Activated CD4-positive, alpha-beta T cell treated with anti-CD3 and anti-CD28 coated beads, Interleukin-2, amount 10 ng/mL, durations not matched to agents 24 days and 14 days (primary cell): ENCODE measurements at regions not wholly inside any gene's neighbourhood (a gene's known extent, or its start where the extent isn't known, plus 50 kb on each side); places are given as distances from the start of the nearest gene placed in this dataset.

Source experiments
- DNase-seq: peaks from one replicate; pipeline ENCODE4 v3.0.0; 2022
- H3K27ac Mint-ChIP-seq: one replicate; pipeline ENCODE4 v1.8.0; 2022; ENCODE audit warnings: mild to moderate bottlenecking, mixed read lengths
- H3K27me3 Mint-ChIP-seq: one replicate; pipeline ENCODE4 v1.8.0; 2022; ENCODE audit warnings: mixed read lengths
- H3K36me3 Mint-ChIP-seq: one replicate; pipeline ENCODE4 v1.8.0; 2022; ENCODE audit warnings: low read depth, mild to moderate bottlenecking, mixed read lengths
- H3K4me1 Mint-ChIP-seq: one replicate; pipeline ENCODE4 v1.8.0; 2021; ENCODE audit warnings: mixed read lengths
- H3K4me3 Mint-ChIP-seq: one replicate; pipeline ENCODE4 v1.8.0; 2022; ENCODE audit warnings: mild to moderate bottlenecking, moderate library complexity, mixed read lengths
- H3K9me3 Mint-ChIP-seq: one replicate; pipeline ENCODE4 v1.8.0; 2021; ENCODE audit warnings: mixed read lengths
- intact Hi-C: fragments of 100-400 bp; cut with micrococcal nuclease; formaldehyde crosslinking; loops from one replicate; pipeline ENCODE4 v1.15.1; 2023

DNA sequence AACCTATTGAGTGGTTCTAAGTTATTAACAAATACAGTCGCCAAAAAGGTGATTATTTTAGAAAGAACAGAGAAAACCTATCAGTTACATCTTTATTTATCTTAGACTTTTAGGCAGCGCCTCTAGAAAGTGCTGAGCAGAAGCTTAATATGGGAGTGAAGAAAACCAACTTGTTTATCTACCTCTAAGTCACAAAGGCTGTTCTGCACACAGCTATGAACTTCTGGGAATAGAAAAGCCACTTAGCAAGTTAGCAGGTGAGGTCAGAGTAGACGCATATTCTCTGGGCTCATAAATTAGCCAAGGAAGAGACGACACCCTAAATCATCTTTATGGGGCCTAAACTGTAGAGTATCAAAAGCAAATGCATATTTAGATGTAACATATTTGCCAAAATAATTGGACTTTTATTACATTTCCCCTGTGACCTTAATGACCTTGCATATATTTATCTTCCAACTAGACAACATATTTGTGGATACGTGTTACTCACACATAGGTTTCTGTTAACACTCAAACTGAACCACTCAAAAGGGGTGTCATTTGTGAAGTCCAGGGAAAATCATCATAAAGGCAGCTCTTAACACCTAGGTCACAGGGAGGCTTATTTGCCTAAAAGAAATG lies 267.1 kb downstream of the ADGB start:
- Mint-ChIP-seq H3K27me3 (peaks cover 2% of the 10 kb centered on the region), H3K27ac (no peak overlapping the region), H3K36me3 (no peaks in the 10 kb centered on the region), H3K4me3 (no peak overlapping the region), H3K9me3 (no peaks in the 10 kb centered on the region), H3K4me1 (peaks cover 3% of the 10 kb centered on the region)
- intact Hi-C loops: no loop called here
- DNase-seq: no peak

- no peak overlapping the region for H3K4me3 Mint-ChIP-seq
- no peaks in the 10 kb centered on the region for H3K9me3 Mint-ChIP-seq
- H3K36me3 Mint-ChIP-seq: no peaks in the 10 kb centered on the region
- peaks cover 4% of the 10 kb centered on the region for H3K4me1 Mint-ChIP-seq
- H3K27ac Mint-ChIP-seq: no peak overlapping the region
- H3K27me3 Mint-ChIP-seq: peaks cover 2% of the 10 kb centered on the region
- intact Hi-C loops: no loop called here
- DNase-seq: no peak
These were observed 268.1 kb downstream of the ADGB start for GRCh38 chr6:146866731-146867414.

DNA sequence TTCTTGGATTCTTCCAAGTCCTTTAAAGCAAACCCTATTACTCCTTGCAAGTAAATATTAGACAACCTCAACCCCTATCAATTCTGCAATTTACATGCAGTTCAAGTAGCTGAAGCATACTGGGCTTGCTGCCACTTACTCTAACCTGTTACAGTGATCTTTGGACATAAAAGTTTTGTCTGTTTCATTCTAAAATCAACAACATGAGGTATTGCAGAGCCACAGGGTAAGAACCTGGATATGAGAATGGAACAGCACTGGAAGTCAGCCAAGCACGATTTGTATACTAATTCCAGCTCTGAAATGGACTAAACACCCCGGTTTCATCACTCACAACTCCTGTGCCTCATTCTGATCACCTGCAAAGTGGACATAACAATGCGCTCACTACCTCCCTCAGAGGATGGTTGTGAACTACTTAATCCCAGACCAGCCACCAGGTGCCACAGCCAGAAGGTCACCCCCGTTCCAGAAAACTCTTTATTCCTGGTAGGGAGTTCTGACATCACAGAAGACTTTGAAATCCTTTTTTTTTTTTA lies 270.0 kb downstream of the ADGB start:
- no peaks in the 10 kb centered on the region for H3K36me3 Mint-ChIP-seq
- no peak overlapping the region for H3K4me3 Mint-ChIP-seq
- peaks cover 2% of the 10 kb centered on the region for H3K27me3 Mint-ChIP-seq
- DNase-seq: peak; percentile 41
- H3K4me1 Mint-ChIP-seq: peaks cover 4% of the 10 kb centered on the region
- H3K9me3 Mint-ChIP-seq: no peaks in the 10 kb centered on the region
- intact Hi-C loops: no loop called here
- H3K27ac Mint-ChIP-seq: no peak overlapping the region

GRCh38 chr6:146870760-146871159 lies 272.0 kb downstream of the ADGB start:
- Mint-ChIP-seq H3K9me3 (no peaks in the 10 kb centered on the region), H3K27ac (no peak overlapping the region), H3K4me1 (peaks cover 7% of the 10 kb centered on the region), H3K36me3 (no peaks in the 10 kb centered on the region), H3K4me3 (no peak overlapping the region), H3K27me3 (no peaks in the 10 kb centered on the region)
- DNase-seq: no peak
- intact Hi-C loops: no loop called here

DNA sequence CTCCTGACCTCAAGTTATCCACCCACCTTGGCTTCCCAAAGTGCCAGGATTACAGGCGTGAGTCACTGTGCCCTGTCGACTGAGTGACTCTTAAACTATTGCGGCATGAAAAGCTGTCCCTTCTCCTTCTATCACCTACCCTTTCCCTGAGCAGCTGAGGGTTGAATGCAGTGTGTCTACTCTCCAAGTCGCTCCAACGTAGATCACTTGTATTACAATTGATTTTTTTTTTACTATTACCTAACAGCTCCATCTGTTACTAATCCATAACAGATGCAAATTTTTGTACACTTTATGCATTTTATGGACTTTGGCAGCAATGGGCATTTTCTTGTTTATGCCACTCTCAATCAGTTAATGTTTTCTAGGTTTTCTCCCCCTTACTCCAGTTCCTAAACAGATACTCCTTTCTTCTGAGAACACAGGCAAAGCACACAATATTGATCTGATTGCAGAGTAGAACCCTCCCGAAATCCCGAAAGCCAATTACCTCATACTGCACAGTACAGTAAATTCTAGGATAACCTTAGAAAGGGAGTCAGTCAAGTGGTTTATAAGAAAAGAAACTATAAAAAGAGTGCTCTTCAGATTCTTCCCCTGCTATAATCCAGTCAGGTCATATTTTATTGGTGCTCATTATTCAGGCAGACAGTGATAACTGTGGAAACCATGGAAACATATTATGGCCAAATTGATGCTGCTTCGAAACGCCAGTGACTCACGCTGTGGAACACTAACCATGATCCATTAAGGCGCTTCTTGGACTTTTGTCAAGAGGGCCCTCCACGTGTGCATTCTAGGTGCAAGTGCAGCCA lies 273.0 kb downstream of the ADGB start:
- H3K27ac Mint-ChIP-seq: no peak overlapping the region
- H3K4me1 Mint-ChIP-seq: peaks cover 17% of the 10 kb centered on the region
- H3K27me3 Mint-ChIP-seq: no peaks in the 10 kb centered on the region
- no peaks in the 10 kb centered on the region for H3K9me3 Mint-ChIP-seq
- intact Hi-C loops: no loop called here
- H3K4me3 Mint-ChIP-seq: no peak overlapping the region
- H3K36me3 Mint-ChIP-seq: no peaks in the 10 kb centered on the region
- no peak for DNase-seq

- Mint-ChIP-seq H3K36me3 (no peaks in the 10 kb centered on the region), H3K27ac (no peak overlapping the region), H3K4me1 (peaks cover 19% of the 10 kb centered on the region), H3K9me3 (no peaks in the 10 kb centered on the region), H3K27me3 (no peaks in the 10 kb centered on the region), H3K4me3 (no peak overlapping the region)
- intact Hi-C loops: no loop called here
- no peak for DNase-seq
These were observed 273.6 kb downstream of the ADGB start for GRCh38 chr6:146872426-146872785.

DNA sequence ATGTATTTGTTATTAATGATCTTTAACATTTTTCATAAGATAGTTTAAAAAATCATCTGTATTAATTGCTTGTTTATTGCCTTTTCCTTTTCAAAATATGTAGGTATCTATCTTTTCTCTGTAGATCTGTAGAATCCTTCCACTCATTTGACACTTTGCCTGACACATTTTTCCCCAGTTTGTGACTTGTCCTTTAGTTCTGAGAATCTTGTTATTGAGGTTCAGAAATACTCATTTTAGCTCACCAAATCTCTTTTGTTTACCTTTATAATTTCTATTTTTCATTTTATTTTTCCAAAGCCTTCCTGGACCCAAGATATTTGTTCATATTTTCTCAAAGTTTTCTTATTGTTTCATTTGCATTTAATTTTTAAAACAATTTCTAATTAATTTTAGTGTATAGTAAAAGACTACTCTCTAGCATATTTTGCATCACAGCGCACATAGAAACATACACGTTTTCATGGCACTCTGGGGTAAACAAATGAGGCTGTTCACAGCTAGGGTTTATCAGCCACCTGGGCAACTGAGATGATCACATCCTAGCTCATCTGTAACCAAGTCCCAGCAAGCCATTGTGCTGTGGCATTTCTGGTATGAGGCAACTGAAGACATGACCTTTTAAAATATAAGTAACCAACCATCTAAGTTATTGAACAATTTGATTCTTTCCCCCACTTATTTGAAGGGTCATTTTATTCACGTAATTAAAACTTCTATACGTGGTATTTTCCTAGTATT lies 275.7 kb downstream of the ADGB start:
- H3K27me3 Mint-ChIP-seq: no peaks in the 10 kb centered on the region
- no peak for DNase-seq
- intact Hi-C loops: loop anchor here (5.0 kb wide), 1 partner anchor 73 kb away; no protein-coding TSS in a partner anchor
- H3K9me3 Mint-ChIP-seq: no peaks in the 10 kb centered on the region
- peak overlapping the region; percentile 60 for H3K27ac Mint-ChIP-seq
- H3K4me1 Mint-ChIP-seq: peaks cover 20% of the 10 kb centered on the region
- H3K36me3 Mint-ChIP-seq: no peaks in the 10 kb centered on the region
- no peak overlapping the region for H3K4me3 Mint-ChIP-seq

DNA sequence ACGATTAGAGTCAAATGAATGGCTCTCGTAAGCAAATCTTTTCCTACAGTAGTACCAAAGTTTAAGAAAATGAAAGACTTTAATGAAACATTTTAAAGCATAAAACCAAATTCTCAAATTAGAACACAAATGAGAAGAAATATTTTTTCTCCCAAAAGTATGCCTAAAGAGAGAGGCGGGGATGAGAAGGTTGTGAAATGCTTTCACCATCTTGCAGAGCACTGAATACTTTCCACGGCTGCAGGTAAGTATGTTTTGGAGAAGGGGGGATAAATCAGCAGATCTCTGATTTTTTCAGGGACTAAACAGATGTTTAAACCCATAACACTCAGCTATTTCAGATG lies 277.1 kb downstream of the ADGB start:
- DNase-seq: no peak
- Mint-ChIP-seq H3K27me3 (no peaks in the 10 kb centered on the region), H3K36me3 (no peaks in the 10 kb centered on the region), H3K27ac (no peak overlapping the region), H3K9me3 (no peaks in the 10 kb centered on the region), H3K4me3 (no peak overlapping the region), H3K4me1 (peaks cover 17% of the 10 kb centered on the region)
- intact Hi-C loops: loop anchor here (1.0 to 5.0 kb wide), 3 partner anchors 19 to 319 kb away; no protein-coding TSS in a partner anchor

GRCh38 chr6:146876271-146877151 lies 277.7 kb downstream of the ADGB start:
- intact Hi-C loops: loop anchor here (1.0 to 5.0 kb wide), 3 partner anchors 20 to 319 kb away; no protein-coding TSS in a partner anchor
- H3K27me3 Mint-ChIP-seq: no peaks in the 10 kb centered on the region
- peak overlapping the region; percentile 83 for H3K27ac Mint-ChIP-seq
- H3K9me3 Mint-ChIP-seq: no peaks in the 10 kb centered on the region
- no peak for DNase-seq
- no peaks in the 10 kb centered on the region for H3K36me3 Mint-ChIP-seq
- peaks cover 16% of the 10 kb centered on the region for H3K4me1 Mint-ChIP-seq
- H3K4me3 Mint-ChIP-seq: peak overlapping the region; percentile 24

- intact Hi-C loops: loop anchor here (5.0 kb wide), 1 partner anchor 69 kb away; no protein-coding TSS in a partner anchor
- no peak for DNase-seq
- H3K4me1 Mint-ChIP-seq: peaks cover 16% of the 10 kb centered on the region
- no peak overlapping the region for H3K4me3 Mint-ChIP-seq
- H3K27me3 Mint-ChIP-seq: no peaks in the 10 kb centered on the region
- H3K36me3 Mint-ChIP-seq: no peaks in the 10 kb centered on the region
- no peak overlapping the region for H3K27ac Mint-ChIP-seq
- H3K9me3 Mint-ChIP-seq: no peaks in the 10 kb centered on the region
These were observed 279.6 kb downstream of the ADGB start for GRCh38 chr6:146878168-146878951.

DNA sequence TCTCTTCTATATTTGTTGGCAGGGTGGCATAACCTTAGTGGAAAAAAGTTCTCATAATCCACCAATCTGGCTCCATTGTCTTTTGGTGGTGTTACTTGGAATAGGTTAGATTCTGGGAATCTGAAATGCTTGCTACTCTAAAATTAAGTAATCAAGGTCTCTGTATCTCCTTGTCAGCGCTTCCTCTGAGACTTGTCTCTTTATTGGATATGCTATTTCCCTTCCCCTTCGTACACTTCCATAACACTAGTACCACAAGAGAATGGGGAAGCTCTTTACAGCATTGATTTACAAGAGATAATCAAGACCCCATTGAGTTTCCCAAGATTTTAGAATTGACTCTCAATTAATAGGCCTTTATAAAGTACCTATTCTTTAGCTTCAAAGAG lies 280.2 kb downstream of the ADGB start:
- intact Hi-C loops: loop anchor here (5.0 kb wide), 1 partner anchor 68 kb away; no protein-coding TSS in a partner anchor
- no peak overlapping the region for H3K4me3 Mint-ChIP-seq
- DNase-seq: no peak
- H3K9me3 Mint-ChIP-seq: no peaks in the 10 kb centered on the region
- H3K4me1 Mint-ChIP-seq: peaks cover 16% of the 10 kb centered on the region
- H3K27ac Mint-ChIP-seq: no peak overlapping the region
- H3K27me3 Mint-ChIP-seq: no peaks in the 10 kb centered on the region
- H3K36me3 Mint-ChIP-seq: no peaks in the 10 kb centered on the region

GRCh38 chr6:146879406-146880117 lies 280.8 kb downstream of the ADGB start:
- peaks cover 14% of the 10 kb centered on the region for H3K4me1 Mint-ChIP-seq
- H3K9me3 Mint-ChIP-seq: no peaks in the 10 kb centered on the region
- no peak for DNase-seq
- H3K4me3 Mint-ChIP-seq: no peak overlapping the region
- intact Hi-C loops: loop anchor here (5.0 kb wide), 1 partner anchor 68 kb away; no protein-coding TSS in a partner anchor
- H3K27me3 Mint-ChIP-seq: no peaks in the 10 kb centered on the region
- no peak overlapping the region for H3K27ac Mint-ChIP-seq
- no peaks in the 10 kb centered on the region for H3K36me3 Mint-ChIP-seq
